Cerebellar cortex (tissue), 1 donor: ENCODE measurements at regions not wholly inside any gene's neighbourhood (a gene's known extent, or its start where the extent isn't known, plus 50 kb on each side); places are given as distances from the start of the nearest gene placed in this dataset.

ENCODE experiments used
- DNase-seq: peaks from one replicate; pipeline ENCODE4 v3.0.0-alpha.2; 2015; ENCODE audit warnings: low spot score

DNA sequence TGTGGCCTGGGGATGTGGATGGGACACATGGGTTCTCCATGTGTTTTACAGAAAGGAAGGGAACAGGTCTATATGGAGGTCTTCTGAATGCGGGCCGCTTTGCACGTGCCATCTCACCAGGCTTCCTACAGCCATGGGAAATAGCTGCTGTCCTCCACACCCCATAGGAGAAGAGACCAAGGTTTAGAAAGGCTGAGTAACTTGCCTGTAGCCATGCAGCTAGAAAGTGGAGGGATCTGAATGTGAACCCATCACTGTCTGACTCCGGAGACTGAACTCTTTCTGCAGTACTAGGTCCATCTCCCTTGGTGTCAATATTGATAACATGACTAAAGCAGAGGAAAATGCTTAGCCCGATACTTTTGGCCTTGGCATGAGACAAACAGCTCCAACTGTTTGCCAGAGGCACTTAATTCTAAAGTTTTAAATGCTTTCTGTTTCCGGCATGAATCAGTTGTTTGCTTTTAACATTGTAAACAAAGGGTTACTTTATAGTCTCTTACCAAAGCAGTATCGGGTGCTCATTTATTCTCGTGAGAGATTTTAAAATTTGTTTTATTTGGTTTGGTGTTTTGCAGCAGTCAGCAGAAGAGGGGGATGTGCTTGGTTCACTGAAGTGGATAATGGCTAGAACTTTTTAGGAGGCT lies 64.8 kb upstream of the LOXL4 start:
- no peak for DNase-seq

DNA sequence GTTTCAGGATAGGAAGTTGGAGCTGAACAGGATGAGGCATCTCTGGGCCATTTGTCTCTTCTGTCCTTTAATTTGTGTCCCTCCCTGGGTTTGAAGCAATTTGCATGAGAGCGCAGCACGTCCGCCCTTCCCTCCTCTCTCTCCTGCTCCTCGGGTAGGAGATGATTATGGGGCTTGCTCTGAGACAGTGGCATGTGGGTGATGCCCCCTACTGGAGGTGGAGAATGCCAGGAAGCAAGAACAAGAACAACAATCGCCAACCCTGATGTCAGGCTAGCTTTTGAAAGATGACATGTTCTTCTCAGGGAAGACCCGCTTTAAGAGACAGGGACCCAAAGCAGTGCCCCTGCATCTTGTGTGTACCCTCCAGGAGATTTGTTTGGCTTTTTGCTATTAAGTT lies 63.9 kb upstream of the LOXL4 start:
- peak; percentile 17 for DNase-seq

DNA sequence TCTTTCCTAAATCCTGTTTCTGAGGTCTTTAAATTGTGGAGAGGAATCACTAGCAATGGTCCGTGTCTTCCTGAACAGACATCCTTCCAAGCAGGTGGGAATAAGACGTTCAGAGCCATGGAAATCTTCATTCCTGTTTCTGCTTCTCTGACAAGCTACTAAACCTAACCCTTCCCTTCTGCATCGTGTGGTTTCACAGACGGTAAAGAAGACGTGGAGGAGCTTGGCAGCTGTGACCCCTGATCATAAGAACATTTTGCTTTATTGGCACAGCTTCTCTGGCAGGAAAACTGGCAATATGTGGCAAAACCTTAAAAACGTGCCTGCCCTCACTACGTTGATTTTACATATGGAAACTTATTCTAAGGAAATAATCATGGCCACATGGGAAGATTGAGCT lies 63.0 kb upstream of the LOXL4 start:
- no peak for DNase-seq

DNA sequence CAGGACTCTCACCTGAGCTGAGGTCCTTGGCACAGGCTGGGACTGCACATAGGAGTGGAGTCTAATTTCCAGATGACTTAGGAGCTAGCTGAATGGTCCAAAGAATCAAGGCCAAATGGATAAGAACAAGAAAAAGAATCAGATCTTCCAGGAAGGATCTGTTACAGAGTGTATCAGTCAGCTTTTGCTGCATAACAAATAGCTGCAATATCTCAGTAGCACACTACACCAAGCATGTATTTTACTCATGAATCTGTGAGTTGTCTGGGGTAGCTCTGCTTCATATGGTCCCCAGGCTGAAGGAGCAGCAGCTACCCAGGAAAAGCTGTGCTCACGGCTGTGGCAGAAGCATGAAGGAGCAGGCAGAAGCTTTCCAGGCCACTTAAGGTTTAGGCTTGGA lies 60.6 kb upstream of the LOXL4 start:
- DNase-seq, result no peak

DNA sequence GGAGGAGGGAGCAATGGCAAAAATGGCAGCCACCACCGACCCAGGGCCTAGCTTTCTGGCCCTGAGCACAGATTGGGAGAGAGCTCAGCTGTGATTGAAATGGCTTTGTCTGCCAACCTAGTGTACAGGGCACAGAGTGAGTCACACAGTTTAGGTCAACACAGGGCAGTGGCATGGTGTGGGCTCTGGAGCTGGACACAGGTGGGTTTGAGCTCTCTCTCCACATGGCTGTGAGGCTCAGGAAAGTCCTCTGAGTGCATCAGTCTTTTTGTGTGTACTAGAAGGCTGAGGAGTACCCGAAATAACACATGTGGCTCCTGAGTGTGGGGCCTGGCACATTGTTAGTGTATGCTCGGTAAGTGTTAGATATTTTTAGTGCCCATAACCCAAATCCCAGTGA lies 60.2 kb upstream of the LOXL4 start:
- DNase-seq, result no peak

DNA sequence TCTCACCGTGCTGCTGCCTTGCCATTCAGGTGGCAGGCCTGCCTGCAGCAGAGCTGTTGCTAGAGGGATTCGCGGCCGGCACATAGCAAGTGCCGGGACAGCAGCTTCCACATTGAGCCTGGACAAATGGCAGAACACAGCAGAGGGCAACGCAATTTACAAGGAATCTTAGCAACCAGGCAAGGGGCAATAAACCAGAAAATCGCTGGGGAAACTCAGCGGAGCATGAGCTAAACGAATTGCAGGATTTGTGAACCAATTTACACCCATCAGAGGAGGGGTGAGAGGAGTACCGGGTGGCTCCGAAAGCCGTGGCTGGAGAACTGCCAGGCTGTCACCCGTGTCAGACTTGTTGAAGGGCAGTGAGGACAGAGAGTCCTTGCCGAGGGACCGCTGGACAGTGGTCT lies 58.6 kb upstream of the LOXL4 start:
- DNase-seq, result peak; percentile 66

DNA sequence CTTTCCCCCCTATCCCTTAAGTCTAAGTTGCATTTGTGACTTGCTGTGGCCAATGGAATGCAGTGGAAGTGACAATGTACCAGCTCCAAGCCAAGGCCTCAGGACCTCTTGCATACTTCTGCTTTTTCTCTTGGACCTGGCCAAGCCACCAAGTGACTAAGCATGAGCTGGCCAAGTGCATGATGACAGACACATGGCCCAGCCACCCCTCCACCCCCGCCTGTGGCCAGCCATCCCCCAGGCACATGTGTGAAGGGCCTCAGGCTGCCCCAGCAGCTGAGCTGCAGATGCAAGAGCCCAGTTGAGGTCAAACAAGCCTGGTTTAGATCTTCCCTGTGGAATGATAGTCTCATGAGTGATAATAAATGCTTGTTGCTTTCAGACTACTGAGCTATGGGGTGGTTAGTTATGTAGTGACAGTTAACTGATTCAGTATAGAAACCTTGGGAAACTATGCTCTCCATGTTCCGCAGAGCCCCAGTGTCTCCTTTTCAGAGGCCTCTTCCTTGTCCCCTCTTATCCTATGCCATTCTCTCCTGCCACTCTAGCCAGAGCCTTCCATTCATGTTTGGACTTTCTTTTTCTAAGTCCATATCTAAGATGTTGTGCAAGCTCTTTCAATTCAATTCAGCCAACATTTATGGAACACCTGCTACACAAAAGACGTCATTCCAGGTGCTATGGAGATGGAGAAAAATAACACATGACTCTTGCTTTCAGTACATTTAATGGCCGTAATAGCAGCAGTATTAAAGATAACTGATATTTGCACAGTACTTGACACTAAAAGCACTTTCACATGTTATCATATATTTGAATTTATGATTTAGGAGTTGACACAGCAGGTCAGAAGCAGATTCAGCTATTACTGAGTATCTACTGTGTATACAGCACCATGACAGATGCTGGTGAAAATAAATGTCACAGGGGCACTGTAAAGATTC lies 55.5 kb upstream of the LOXL4 start:
- DNase-seq, result no peak

DNA sequence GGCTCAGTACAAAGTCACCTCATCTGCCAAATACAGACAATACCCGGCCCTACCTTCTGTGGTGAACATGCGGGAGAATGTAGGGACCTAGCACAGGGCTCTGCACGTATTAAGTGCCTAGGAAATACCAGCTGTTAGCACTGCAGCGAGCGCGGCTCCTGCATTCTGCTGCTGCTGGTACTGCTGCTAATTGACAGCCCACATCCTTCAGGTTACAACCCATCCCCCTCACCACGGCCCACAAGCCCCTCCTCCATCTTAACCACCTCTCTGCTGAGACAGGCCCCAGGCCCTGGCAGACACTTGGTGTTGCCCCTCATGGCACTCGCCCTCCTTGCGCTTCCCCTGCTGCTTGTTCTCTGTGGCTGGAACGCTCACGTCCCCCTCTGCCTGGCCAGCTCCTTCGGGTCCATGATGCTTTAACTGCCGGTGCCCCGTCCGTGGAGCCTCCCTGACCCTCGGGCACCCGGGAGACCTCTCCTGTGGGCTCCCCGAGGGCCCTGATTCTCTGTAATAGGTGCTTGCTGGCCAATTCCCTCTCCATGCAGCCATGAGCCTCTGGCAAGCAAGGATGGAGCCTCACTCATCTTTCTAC lies 53.3 kb upstream of the LOXL4 start:
- no peak for DNase-seq

DNA sequence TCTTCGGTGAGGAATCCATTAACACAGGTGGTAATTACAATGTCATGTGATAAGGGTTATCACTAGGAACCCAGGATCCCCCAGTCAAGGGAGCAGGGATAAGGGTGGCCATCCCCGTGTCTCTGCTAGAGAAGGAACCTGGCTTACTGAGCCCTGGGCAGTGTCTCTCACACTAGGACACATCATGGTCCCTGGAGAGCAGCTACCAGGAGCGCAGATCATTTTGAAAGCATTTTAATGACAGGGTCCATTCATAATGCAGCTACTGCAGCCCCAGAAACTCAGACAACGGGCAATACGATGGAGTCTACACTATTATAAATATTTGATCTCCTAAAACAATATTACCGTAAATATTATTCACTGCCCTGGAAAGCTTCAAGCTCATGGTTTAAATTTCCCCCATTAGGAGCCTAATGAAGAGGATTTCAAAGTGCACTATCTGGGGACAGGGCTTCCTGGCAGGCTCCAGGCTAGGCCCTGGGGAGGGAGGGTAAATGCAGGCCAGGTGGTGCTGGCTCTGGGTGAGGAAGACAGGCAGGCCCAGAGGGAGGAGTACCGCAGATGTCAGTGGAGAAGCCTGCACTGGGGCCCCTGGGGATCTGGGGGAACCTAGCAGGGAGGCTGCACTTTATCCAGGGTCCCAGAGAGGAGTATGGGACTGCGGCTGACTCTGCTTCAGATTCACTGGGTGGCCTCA lies 52.6 kb upstream of the LOXL4 start:
- DNase-seq, result no peak

DNA sequence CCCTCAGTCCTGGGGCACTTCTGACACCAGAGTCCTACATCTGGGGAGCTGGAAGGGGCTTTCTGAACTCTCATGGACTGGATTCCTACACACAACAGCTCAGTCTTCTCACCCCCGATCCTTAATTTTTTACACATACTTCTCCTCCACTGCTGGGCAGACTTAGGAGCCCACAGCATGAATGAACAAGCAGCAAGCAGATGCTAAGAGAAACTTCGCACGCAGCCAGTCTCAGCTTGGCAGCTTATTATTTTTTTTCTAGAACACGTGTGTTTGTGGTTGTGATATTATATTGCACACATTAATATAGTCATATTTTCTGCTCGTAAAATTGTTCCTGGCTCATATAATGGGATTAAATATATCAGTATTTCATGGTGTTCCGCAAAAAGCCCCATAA lies 50.9 kb upstream of the LOXL4 start:
- no peak for DNase-seq
